MM.1S (cell line): ENCODE measurements at regions not wholly inside any gene's neighbourhood (a gene's known extent, or its start where the extent isn't known, plus 50 kb on each side); places are given as distances from the start of the nearest gene placed in this dataset.
"Not testable (repeated sequence)": the region's sequence is repeated elsewhere in the genome, so short reads cannot be mapped to it uniquely, and the experiment has no call there.

Source experiments
- DNase-seq: peaks from one replicate; pipeline ENCODE4 v3.0.0-alpha.2; 2015
- H2AFZ ChIP-seq: fragments of 300-600 bp; sonication (generic); 2 replicates; pipeline ENCODE4 v1.6.0; 2016; ENCODE audit warnings: antibody characterized with exemption, low read length
- H3F3A ChIP-seq: fragments of 300-600 bp; sonication (generic); 2 replicates; pipeline ENCODE4 v1.6.1; 2016; ENCODE audit warnings: mild to moderate bottlenecking, antibody characterized with exemption, low read length, moderate library complexity, mixed read lengths; ENCODE audit not compliant: insufficient read depth
- H3K27ac ChIP-seq: fragments of 300-600 bp; sonication (generic); 2 replicates; pipeline ENCODE4 v1.5.1; 2016; ENCODE audit warnings: mild to moderate bottlenecking, low read length
- H3K27me3 ChIP-seq: fragments of 300-600 bp; sonication (generic); replicated peaks from 2 replicates; pipeline ENCODE4 v1.6.0; 2016; ENCODE audit warnings: low read length; ENCODE audit not compliant: insufficient read depth
- H3K36me3 ChIP-seq: fragments of 300-600 bp; sonication (generic); replicated peaks from 2 replicates; pipeline ENCODE4 v1.6.1; 2016; ENCODE audit warnings: mild to moderate bottlenecking, low read length, mixed read lengths; ENCODE audit not compliant: insufficient read depth
- H3K4me1 ChIP-seq: fragments of 300-600 bp; sonication (generic); 2 replicates; pipeline ENCODE4 v1.6.1; 2016; ENCODE audit warnings: low read length, mixed read lengths
- H3K4me2 ChIP-seq: fragments of 300-600 bp; sonication (generic); 2 replicates; pipeline ENCODE4 v1.6.0; 2016; ENCODE audit warnings: low read depth, low read length
- H3K4me3 ChIP-seq: fragments of 300-600 bp; sonication (generic); 2 replicates; pipeline ENCODE4 v1.5.1; 2016; ENCODE audit warnings: low read length, mixed read lengths
- H3K79me2 ChIP-seq: fragments of 300-600 bp; sonication (generic); 2 replicates; pipeline ENCODE4 v1.6.1; 2016; ENCODE audit warnings: mixed run types, low read length, mixed read lengths
- H3K9ac ChIP-seq: fragments of 300-600 bp; sonication (generic); 2 replicates; pipeline ENCODE4 v1.6.1; 2016; ENCODE audit warnings: low read length, mixed read lengths
- H3K9me2 ChIP-seq: fragments of 300-600 bp; sonication (generic); replicated peaks from 2 replicates; pipeline ENCODE4 v1.6.1; 2016; ENCODE audit warnings: mild to moderate bottlenecking, low read length, mixed read lengths; ENCODE audit not compliant: insufficient read depth
- H3K9me3 ChIP-seq: fragments of 300-600 bp; sonication (generic); replicated peaks from 2 replicates; pipeline ENCODE4 v1.6.1; 2016; ENCODE audit warnings: mild to moderate bottlenecking, low read length, mixed read lengths; ENCODE audit not compliant: insufficient read depth
- H4K20me1 ChIP-seq: fragments of 300-600 bp; sonication (generic); 2 replicates; pipeline ENCODE4 v1.6.1; 2016; ENCODE audit warnings: mild to moderate bottlenecking, low read length, moderate library complexity, mixed read lengths; ENCODE audit not compliant: insufficient read depth
- EZH2 ChIP-seq: fragments of 300-600 bp; sonication (generic); optimal IDR thresholded peaks from 2 replicates; pipeline ENCODE3; 2017; ENCODE audit warnings: low read depth, mild to moderate bottlenecking, antibody characterized with exemption, low read length, mixed read lengths
- EZH2phosphoT487 ChIP-seq: fragments of 300-600 bp; sonication (generic); IDR thresholded peaks from 2 replicates; pipeline ENCODE4 v1.6.1; 2018; ENCODE audit warnings: antibody characterized with exemption, low read length
- TF ChIP-seq, protein P1 (sequence below): fragments of 300-600 bp; sonication (generic); IDR thresholded peaks from 2 replicates; pipeline ENCODE4 v1.5.1; 2016; ENCODE audit warnings: antibody characterized with exemption, low read length, mixed read lengths

DNA sequence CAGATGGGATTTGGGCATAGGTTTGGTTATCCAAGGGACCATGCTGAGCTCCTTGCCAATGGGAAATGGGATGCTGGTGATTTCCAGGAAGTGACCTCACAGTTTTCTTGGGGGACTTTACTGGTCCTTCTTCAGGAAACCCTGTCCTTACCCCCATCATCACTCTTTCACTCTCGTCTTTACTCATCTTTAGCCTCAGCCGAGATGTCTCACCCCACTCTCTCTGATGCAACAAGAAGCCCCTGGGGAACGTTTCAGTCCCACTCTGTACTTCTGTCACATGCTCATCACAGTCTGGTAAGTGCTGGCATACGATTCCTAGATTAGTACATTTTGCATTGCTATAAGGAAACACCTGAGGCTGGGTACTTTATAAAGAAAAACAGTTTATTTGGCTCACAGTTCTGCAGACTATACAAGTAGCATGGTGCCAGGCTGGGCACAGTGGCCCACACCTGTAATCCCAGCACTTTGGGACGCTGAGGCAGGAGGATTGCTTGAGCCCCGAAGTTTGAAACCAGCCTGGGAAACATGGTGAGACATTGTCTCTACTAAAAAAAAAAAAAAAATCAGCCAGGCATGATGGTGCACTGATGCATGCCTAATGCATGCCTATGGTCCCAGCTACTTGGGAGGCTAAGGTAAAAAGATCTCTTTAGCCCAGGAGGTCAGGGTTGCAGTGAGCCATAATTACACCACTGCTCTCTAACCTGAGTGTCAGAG, 63.5 kb upstream of the VKORC1L1 start:
- Histone ChIP-seq H3K9me3 (no peaks in the 10 kb centered on the region), H3K27ac (no peak overlapping the region), H3K79me2 (no peaks in the 10 kb centered on the region), H3K4me3 (no peak overlapping the region), H2AFZ (no peak overlapping the region), H3K9ac (no peak overlapping the region), H3K4me1 (no peaks in the 10 kb centered on the region), H3K36me3 (no peaks in the 10 kb centered on the region), H3K9me2 (no peaks in the 10 kb centered on the region), H3K27me3 (no peaks in the 10 kb centered on the region), H3K4me2 (no peak overlapping the region), H4K20me1 (no peaks in the 10 kb centered on the region), H3F3A (no peaks in the 10 kb centered on the region)
- no peak for TF ChIP-seq EZH2phosphoT487
- TF ChIP-seq EZH2 = no peak
- TF ChIP-seq, protein P1, sequence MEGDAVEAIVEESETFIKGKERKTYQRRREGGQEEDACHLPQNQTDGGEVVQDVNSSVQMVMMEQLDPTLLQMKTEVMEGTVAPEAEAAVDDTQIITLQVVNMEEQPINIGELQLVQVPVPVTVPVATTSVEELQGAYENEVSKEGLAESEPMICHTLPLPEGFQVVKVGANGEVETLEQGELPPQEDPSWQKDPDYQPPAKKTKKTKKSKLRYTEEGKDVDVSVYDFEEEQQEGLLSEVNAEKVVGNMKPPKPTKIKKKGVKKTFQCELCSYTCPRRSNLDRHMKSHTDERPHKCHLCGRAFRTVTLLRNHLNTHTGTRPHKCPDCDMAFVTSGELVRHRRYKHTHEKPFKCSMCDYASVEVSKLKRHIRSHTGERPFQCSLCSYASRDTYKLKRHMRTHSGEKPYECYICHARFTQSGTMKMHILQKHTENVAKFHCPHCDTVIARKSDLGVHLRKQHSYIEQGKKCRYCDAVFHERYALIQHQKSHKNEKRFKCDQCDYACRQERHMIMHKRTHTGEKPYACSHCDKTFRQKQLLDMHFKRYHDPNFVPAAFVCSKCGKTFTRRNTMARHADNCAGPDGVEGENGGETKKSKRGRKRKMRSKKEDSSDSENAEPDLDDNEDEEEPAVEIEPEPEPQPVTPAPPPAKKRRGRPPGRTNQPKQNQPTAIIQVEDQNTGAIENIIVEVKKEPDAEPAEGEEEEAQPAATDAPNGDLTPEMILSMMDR = no peak
- DNase-seq = no peak

DNA sequence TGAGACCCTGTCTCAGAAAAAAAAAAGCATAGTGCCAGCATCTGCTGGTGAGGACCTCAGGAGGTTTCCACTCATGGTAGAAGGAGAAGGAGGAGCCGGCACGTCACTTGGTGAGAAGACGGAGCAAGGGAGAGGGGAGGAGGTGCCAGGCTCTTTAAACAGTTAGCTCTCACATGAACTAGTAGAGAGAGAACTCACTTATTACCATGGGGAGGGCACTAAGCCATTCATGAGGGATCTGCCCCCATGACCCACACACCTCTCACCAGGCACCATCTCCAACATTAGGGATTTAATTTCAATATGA, 62.9 kb upstream of the VKORC1L1 start:
- Histone ChIP-seq H3K9me2 (no peaks in the 10 kb centered on the region), H2AFZ (no peak overlapping the region), H3K4me3 (no peak overlapping the region), H4K20me1 (no peaks in the 10 kb centered on the region), H3K9ac (no peak overlapping the region), H3K27me3 (no peaks in the 10 kb centered on the region), H3K4me1 (no peaks in the 10 kb centered on the region), H3K4me2 (no peak overlapping the region), H3K27ac (no peak overlapping the region), H3F3A (no peaks in the 10 kb centered on the region), H3K79me2 (no peaks in the 10 kb centered on the region), H3K9me3 (no peaks in the 10 kb centered on the region), H3K36me3 (no peaks in the 10 kb centered on the region)
- DNase-seq = no peak
- TF ChIP-seq, protein P1 = no peak
- TF ChIP-seq EZH2 = no peak
- TF ChIP-seq EZH2phosphoT487 = no peak

DNA sequence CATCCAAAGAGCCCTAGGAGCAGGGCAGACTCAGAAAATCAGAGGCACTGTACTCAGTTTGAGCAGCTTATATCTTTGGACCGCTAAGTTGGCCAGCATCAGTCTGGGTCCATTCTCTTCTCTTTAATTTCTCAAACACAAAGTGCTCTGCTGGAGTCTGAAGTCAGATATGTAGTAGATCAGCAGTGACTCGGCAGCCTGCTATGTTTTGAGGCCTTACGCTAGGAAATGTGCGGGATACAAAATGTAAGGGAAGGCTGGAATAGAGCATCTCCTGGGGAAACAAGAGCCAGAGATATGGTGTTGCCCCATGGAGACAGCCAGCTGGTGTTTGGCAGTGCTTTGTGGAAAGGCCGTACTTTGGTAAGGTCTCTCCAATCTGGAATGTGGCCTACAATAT, 60.6 kb upstream of the VKORC1L1 start:
- no peaks in the 10 kb centered on the region for H3F3A ChIP-seq
- no peaks in the 10 kb centered on the region for H3K79me2 ChIP-seq

DNA sequence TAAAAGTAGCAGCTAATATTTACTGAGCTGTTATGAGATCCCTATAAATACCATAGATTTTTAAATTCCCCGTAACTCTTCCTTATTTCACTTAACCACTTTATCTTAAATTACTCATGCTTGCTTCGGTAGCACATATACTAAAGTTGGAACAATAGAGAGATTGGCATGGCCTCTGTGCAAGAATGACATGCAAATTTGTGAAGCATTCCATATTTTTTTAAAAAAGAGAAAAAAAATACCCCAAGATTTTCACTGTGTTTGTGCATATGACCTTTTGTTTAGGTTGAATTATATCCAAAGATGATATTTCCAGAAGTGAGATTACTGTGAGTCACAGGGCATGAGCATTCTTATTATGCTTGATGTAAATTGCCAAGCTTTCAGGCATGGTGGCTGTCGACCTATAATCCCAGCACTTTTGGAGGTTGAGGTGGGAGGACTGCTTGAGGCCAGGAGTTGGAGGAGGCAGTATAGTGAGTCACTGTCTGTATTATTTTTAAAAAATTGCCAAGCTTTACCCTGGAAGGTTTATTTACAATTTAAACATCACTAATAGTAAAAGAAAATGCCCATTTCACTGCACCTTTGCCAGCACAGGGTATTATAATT, 58.2 kb upstream of the VKORC1L1 start:
- not testable (repeated sequence) for H3K4me3 ChIP-seq, H3F3A ChIP-seq, H3K27me3 ChIP-seq, H3K9me3 ChIP-seq, DNase-seq, H3K9me2 ChIP-seq, H3K36me3 ChIP-seq, H3K4me1 ChIP-seq, H3K9ac ChIP-seq, H2AFZ ChIP-seq, H3K79me2 ChIP-seq, H4K20me1 ChIP-seq, H3K27ac ChIP-seq, H3K4me2 ChIP-seq

More for the DNA sequence above, 60.6 kb upstream of the VKORC1L1 start:
- Histone ChIP-seq H3K27me3 (no peaks in the 10 kb centered on the region), H3K9ac (no peak overlapping the region), H3K9me3 (no peaks in the 10 kb centered on the region), H3K4me1 (no peaks in the 10 kb centered on the region), H3K27ac (no peak overlapping the region), H2AFZ (no peak overlapping the region), H3K9me2 (no peaks in the 10 kb centered on the region), H3K36me3 (no peaks in the 10 kb centered on the region), H3K4me2 (no peak overlapping the region), H3K4me3 (no peak overlapping the region), H4K20me1 (no peaks in the 10 kb centered on the region)
- TF ChIP-seq EZH2phosphoT487 = no peak
- no peak for TF ChIP-seq EZH2
- no peak for DNase-seq
